ENCODE measurements at regions not wholly inside any gene's neighbourhood (a gene's known extent, or its start where the extent isn't known, plus 50 kb on each side); places are given as distances from the start of the nearest gene placed in this dataset.
"Not testable (repeated sequence)": the region's sequence is repeated elsewhere in the genome, so short reads cannot be mapped to it uniquely, and the experiment has no call there.

DNA sequence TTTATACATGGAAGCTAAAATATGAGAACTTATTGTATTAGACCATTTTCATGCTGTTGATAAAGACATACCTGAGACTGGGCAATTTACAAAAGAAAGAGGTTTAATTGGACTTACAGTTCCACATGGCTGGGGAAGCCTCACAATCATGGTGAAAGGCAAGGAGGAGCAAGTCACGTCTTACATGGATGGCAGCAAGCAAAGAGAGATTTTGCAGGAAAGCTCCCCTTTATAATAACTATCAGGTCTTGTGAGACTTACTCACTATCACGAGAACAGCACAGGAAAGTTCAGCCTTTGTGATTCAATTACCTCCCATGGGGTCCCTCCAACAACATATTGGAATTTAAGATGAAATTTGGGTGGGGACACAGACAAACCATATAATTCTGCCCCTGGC lies 740.1 kb upstream of the NECTIN3 start:
- DNase-seq (ENCODE audit: low read depth), result not testable (repeated sequence)

DNA sequence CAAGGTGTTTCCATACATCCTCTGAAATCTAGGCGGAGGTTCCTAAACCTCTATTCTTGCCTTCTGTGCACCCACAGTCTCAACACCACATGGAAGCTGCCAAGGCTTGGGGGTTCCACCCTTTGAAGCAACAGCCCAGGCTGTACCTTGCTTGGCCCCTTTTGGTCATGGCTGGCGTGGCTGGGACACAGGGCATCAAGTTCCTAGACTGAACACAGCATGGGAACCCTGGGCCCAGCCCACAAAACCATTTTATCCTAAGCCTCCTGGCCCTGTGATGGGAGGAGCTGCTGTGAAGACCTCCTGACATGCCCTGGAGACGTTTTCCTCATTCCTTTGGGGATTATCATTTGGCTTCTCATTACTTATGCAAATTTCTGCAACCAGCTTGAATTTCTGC lies 739.0 kb upstream of the NECTIN3 start:
- DNase-seq (ENCODE audit: low read depth), result no peak

DNA sequence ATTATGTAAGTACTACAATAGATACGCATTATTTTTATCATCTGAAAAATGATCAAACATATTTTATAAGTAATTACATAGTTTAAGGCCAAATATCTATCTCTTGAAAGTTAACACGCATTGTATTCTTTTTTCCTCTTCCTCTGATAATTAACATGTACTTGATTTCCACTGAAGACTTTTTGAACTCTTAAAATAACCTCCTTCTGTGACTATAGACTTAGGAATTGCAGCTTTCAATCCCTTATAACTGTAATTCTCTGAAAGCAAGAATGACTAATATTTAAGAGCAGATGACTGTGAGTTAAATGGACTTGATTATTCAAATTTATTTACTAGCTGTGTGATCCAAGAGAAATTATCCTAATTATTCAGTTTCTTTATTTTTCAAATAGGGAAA lies 730.6 kb upstream of the NECTIN3 start:
- no peak for DNase-seq (ENCODE audit: low read depth)

DNA sequence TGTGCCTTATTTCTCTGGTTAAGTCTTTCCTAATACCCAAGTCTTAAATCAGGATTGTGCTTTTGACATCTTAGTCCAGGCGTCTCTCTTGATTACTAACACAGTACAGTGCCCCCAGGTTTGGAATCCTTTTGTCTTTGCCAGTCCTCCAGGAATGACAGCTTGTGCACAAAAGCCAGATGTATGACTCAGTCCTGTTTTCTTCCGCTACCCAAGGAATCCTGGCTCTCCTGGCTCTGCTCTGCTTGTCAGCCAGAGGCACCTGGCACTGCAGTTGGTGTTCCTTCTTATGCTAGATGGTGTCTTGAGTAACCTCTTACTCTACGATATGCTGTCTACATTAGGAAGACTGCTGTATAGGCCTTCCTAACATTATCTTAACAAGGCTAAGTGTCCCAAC lies 728.2 kb upstream of the NECTIN3 start:
- DNase-seq (ENCODE audit: low read depth), result no peak

DNA sequence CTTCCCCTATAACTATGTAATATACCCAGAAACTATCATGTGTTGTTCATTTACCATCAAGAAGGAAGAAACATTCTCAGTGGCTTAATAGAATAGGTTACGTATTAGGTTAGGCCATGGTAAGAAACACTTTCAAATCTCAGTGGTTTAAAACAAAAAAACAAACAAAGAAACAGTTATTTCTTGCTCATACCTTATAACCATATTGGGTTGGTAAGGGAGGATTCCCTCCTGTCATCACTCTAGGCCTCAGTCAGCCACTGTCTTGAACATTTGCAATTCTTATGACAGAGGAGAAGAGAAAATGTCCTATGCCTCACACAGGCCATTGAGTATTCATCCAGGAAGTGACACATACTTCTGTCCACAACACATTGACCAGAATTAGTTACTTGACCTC lies 727.7 kb upstream of the NECTIN3 start:
- DNase-seq (ENCODE audit: low read depth), result no peak

DNA sequence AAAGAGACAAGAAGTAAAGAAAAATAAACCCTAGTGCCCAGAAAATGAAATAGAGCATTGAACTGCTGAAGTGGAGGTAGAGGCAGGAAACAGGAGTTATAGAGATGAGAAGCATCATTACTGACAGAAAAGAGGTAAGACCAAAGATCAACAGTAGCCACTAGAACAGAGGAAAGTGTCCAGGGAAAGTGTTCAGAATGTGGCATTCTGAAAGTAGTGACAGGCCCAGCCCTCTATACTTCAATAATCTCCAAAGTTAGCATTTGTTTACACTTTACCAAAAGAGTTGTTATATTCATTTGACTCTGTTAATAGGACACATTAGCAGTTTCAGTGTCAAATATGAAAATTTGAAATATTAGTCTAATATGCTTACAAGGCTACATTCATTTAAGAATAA lies 727.1 kb upstream of the NECTIN3 start:
- DNase-seq (ENCODE audit: low read depth), result no peak

DNA sequence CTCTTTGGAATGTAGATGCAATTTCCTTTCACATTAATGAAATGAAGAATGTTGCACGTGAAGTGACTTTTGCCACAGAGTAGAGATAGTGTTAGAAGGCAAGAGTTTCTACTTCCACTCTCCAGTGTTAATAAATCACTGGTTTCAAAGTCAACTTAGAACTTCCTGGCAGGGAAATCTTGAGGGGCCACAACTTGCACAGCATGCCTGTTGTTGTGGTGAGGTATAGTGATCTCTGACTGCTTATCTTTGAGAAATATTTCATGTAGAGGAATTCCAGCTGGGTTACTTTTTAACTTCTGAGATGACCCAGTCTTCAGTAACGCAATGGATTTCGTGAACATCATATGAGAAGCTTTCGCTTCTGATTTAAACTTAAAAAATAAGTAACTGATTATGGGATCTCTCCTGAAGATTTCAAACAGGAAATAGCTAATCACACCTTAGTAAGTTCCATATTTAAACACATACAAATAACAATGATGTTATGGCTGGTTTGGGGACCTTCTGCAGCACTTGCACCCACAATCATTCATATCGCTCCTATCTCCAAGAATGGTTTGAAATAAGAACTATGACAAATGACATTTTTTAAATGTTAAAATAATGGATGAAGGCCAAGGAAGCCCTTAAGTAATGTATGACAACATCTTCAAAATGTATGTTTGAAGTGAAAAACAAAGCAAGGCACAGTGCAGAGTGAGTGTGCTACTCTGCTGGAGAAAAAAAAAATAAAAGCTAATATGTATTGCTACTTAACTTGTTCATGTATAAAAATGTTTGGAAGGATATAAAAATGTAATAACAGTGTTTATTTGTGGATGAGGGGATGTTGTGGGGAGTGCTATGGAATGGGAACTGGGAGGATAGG lies 726.5 kb upstream of the NECTIN3 start:
- DNase-seq (ENCODE audit: low read depth), result no peak

DNA sequence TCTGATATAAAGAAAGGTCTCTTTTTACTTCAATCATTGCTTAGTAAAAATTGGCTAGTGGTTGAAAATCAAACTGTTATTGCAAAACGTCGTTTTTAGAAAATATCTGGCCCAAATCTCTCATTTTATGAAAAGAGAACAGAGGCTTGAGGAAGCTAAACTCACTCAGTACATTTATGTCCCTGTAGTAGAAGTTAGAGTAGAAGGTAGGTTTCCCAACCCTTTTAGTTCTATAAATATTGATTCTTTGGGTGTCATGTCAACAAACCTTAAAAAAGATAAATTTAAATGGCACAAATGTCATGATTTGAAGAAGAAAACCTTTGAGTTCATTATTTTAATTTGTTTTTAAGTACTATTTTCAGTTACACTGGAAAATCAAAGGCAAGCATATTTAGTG lies 722.3 kb upstream of the NECTIN3 start:
- DNase-seq (ENCODE audit: low read depth), result no peak

DNA sequence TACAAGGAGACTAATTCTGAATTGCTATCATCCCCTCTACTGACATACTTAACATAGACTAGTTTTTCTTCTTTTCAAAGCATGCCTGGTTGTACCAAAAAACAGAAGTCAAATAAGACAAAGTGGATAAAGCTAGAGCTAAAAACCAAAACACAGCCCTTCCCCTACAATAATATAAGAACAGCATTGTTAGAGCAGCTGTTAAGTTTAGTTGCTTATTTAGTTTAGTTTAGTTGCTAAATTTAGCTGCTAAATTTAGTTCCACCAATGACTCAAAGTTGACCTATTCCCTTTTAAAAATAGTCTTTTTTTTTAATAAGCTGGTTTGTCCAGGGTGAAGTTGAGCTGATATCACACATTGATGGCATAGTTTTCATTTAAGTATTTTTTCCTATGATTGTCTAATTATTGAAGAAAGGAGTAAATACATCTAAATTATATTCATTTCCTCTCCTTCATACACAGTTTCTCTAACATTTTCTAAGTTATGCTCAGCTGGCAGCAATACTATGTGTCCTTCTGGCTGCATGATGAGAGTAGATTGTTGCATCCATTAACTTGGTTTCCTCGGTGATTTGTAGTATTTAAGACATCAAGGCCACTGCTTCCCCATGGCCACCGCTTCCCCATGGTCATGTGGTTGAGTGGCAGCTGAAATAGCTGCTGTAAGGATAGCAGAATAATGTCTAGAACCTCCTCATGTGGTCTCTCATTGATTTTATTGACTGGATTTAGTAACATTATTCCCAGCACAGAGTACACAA lies 718.6 kb upstream of the NECTIN3 start:
- DNase-seq (ENCODE audit: low read depth), result no peak

DNA sequence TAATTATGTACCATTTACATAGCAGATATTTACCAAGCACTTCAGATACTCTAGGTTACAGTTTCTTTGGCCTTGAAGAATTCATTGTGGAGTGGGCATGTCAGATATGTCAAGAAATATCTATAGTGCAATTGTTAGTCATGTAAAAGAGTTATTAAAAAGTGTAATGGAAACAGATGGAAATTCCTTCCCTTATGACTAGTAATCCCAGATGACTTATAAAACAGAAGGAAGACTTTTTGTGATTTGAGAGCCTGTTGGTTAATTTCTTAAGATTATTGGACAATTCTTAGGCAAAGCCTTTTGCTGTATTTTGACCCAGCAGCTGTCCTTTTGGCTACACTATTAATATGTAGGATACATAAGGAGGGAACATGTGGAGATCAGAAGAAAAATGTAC lies 708.9 kb upstream of the NECTIN3 start:
- no peak for DNase-seq (ENCODE audit: low read depth)

DNA sequence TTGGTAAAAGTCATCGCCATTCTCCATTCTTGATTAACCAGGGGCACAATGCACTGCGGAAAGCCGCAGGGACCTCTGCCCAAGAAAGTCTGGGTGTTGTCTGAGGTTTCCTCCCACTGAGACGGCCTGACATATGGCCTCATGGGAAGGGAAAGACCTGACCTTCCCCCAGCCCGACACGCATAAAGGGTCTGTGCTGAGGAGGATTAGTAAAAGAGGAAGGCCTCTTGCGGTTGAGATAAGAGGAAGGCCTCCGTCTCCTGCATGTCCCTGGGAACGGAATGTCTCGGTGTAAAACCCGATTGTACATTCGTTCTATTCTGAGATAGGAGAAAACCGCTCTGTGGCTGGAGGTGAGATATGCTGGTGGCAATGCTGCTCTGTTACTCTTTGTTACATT lies 704.3 kb upstream of the NECTIN3 start:
- not testable (repeated sequence) for DNase-seq (ENCODE audit: low read depth)

DNA sequence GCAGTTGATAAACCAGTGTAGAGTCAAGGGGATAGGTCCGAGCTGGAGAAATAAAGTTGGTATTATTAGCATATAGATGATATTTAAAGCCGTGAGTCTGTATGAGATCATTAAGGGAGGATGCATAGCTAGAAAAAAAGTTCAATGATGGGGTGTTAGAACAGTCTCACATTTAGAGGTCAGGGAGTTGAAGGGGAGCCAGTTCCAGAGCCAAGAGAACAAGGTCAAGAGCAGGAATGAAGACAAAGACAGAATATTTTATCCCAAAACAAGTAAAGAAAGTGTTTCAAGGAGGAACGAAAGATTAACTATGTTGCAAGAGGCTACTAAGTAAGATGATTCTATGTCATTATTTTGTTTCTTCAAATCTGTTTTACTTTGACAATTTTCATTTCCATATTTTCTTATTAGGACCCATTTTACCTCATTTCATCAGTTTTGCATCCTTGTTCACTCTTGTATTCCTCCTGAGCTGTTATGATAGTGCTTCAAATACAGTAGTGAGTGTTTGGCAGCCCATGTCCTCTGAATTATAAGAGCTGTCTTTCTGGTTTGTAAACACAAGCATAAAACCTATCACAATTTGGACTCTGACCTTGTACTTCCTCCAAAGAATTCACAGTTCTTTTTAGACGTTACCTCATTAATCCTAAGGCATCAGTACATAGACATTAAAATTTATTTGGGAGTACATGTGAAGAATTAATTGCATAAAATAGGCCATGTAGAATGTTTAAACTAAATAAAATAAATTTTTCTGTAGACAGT lies 695.7 kb upstream of the NECTIN3 start:
- no peak for DNase-seq (ENCODE audit: low read depth)

DNA sequence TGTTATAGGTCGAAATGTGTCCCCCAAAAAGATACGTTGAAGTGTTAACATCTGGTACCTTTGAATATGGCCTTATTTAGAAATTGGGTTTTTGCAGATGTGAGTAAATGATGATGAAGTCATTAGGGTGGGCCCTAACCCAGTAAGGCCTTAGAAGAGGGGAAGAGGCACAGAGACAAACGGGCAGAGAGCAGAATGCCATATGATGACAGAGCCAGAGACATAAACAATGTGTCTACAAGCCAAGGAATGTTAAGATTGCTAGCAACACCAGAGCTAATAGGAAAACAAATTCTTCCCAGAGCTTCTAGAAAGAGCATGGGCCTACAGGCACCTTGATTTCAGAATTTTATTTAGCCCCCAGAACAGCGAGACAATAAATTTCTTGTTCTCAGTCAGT lies 693.1 kb upstream of the NECTIN3 start:
- DNase-seq (ENCODE audit: low read depth), result no peak

DNA sequence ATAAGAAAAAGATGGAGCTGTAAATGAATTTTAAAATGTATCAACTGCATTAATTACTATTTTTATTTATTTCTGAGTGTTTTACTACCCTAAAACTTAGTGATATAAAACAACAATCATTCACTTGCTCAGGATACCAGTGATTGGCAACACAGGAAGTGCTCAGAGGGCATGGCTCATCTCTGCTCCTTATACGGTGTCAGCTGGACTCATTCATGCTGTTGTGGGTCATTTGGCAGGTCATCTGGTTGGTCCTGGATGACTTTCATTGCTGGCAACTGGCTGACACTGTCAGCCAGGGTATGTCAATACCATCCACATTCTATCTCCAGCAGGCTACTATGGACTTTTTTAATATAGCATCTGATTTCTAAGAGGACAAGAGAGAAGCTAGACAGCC lies 689.6 kb upstream of the NECTIN3 start:
- no peak for DNase-seq (ENCODE audit: low read depth)

DNA sequence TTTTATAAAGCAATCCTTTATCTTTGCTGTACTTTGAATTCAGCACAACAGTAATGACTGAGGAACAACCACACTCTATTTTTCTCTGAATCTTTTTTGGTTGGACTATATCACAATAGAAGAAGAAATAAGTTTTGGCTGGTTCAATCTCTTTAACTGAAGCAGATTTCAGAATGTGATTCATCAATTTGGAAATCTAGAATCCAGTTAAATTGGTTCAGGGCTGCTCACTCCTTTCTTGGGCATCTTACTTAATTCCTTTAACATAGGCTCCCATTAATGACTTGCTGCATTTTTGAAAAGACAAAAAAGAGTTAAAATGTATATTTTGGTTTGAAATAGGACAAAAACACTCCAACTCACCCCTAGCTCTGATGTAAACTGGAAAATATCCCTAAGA lies 688.3 kb upstream of the NECTIN3 start:
- no peak for DNase-seq (ENCODE audit: low read depth)

DNA sequence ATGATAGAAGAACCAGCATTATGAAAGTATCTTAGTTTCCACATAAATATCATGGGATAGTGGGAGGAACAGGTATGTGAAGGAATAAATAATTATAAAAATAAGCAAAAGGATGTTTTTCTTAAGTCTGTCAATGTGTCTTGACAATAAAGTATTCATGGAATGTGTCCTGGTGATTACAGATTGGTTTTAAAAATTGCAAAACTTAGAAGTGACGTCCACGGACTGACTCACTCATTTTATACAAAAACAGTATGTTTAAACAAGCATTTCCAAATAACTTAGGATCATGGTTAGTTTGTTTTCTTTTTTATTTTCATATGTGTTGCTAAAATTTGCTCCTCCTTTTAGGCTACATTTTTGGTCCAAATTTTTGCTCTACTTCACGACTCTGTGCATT lies 687.0 kb upstream of the NECTIN3 start:
- DNase-seq (ENCODE audit: low read depth), result no peak

DNA sequence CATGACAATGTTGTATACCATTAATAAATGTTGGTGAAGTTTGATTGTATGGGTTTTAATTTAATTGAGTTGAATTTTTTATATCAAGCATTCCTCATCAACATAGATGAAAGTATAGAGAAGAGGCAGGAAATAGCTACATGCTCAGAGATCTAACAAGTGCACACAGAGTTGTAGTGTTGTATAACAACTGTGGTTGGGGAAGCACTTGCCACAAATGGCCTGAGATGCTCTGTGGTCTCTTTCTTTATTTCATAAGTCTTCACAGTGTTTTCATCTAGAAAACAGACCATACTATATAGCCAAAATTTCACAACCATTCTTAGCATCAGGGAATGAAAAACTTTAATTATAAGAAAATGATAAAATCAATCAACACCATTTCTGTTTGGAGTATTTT lies 682.6 kb upstream of the NECTIN3 start:
- DNase-seq (ENCODE audit: low read depth), result no peak

DNA sequence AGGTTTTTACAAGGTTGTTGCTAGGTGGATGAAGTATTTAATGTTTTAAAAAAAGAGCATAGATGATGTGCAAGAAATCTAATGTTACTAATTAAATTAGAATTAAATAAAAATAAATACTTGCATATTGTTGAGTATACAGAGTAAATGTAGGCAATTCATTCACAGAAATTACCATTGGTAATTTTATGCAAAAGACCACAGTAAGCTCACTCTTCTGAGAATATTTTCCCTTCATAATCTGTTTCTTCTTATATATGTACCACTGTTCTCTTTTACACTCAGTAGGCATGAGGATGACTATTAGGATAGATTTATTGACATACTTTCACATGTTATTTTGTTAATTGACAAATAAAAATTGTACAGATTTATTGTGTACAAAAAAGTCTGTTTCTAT lies 681.2 kb upstream of the NECTIN3 start:
- no peak for DNase-seq (ENCODE audit: low read depth)

DNA sequence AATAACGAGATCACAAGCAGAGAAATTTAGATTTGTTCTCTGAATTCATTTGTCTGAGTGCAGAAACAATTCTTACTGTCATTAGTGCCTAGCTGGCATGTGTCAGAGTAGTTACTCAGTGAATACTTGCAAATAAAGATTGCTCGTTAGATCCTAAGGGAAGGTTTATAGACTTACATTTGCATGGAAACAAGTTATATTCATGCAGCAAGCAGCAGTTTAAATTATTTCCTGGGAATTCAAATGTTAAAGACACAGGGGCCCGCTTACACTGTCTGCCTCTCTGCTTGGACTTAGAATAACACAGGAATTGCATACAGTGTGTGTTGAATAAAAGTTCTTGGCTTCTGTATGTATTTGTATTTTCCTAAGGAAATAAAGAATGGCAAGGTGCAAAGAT lies 680.6 kb upstream of the NECTIN3 start:
- no peak for DNase-seq (ENCODE audit: low read depth)

DNA sequence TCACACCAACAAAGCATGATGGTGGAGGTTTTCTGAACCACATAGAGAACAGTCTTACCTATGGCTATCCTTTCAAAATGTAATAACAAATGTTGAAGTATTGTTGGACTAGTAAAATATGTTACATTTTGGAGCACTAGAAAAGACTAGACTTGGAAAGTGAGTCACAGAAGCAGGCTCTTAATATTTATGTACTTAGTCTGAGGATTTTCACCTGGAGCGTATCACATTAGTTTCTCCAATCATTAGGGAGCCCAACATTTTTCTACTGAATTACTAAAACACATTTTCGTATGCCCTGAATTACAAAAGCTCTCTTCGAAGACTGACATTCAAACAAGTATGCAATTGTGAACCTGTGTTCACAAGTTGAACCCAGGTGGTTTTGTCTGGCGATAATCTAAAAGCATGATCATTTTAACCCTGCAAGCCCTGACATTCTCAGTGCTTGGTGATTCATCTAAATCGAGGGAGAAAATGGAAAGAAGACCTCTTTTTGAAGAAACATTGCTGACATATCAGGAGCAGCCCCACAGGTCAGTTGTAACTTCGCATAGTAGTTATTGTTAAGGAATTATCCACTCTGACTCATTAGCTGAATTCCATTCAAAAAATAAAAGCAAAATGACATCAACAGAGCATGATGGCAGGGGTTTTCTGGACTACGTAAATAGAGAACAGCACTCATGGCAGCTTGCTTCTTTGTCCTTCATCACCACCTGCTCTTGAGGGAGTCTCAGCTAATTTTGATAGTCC lies 679.8 kb upstream of the NECTIN3 start:
- DNase-seq (ENCODE audit: low read depth), result no peak

DNA sequence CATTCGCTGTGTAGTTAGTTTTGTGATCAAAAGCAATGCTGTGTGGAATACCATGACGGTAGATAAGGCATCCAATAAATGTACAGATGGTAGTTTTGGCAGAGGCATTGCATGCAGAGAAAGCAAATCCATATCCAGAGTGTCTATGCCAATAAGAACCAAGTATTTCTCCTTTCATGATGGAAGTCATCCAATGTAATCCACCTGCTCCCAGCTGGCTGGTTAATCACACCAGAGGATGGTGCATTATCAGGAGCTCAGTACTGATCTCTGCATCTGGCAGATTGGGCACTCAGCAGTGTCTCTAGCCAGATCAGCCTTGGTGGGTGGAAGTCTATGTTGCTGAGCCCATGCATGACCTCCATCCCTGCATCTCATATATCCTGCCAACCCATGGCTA lies 677.7 kb upstream of the NECTIN3 start:
- DNase-seq (ENCODE audit: low read depth), result no peak

DNA sequence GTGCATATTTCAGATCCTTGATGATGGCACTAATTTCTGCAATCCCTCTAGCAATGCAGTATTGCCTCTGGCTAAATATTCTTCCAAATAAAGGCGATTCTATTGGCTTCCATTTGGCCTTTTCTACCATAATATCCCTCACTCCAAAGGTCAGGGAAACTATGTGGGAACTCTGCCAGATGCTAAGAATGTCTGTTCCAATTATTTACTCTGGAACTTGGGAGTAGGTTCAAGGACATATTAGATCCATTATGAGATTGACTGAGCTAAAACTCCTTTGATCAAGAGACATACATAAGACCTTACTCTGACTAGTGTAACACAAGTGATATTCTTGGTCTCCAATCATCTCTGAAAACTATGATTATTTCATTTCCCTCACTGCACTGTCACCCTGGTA lies 674.5 kb upstream of the NECTIN3 start:
- no peak for DNase-seq (ENCODE audit: low read depth)
